ENCODE measurements at regions not wholly inside any gene's neighbourhood (a gene's known extent, or its start where the extent isn't known, plus 50 kb on each side); places are given as distances from the start of the nearest gene placed in this dataset.

DNA sequence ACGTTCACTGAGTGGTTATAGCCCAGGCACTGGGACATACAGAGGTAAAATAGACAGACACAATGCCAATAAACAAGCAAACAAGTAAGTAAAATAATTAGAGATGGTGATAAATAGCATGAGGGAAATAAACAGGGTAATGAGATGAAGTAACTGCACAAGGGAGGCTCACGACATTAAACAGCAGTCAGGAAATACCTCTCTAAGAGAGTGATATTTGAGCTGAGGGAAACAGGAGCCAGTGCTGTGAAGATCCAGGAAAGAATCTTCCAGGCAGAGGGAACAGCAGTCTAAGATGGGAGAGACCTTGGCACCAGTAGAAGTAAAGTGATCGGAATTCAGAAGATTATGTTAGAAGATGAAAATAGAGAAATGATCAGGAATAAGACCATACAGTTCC lies 279.4 kb downstream of the HINT1 start:
- DNase-seq (no peak), ATAC-seq (no peak)
- intact Hi-C loops (cut with DNase I): no loop called here
- Histone ChIP-seq H3K27me3 (ENCODE audit: insufficient read depth in 3 of 3, low read length in 2 of 3) (no peaks in the 10 kb centered on the region), H3K27ac (no peak overlapping the region), H3K36me3 (ENCODE audit: insufficient read depth in 1 of 2, low read depth in 1 of 2) (no peaks in the 10 kb centered on the region), H3K9me3 (no peaks in the 10 kb centered on the region), H3K4me3 (no peak overlapping the region), H3K4me1 (no peaks in the 10 kb centered on the region)
- 32 to 38% (median 35%) methylated on average over 3 of the region's 3 CpGs for WGBS, 3 donors
- TF ChIP-seq, protein P1, sequence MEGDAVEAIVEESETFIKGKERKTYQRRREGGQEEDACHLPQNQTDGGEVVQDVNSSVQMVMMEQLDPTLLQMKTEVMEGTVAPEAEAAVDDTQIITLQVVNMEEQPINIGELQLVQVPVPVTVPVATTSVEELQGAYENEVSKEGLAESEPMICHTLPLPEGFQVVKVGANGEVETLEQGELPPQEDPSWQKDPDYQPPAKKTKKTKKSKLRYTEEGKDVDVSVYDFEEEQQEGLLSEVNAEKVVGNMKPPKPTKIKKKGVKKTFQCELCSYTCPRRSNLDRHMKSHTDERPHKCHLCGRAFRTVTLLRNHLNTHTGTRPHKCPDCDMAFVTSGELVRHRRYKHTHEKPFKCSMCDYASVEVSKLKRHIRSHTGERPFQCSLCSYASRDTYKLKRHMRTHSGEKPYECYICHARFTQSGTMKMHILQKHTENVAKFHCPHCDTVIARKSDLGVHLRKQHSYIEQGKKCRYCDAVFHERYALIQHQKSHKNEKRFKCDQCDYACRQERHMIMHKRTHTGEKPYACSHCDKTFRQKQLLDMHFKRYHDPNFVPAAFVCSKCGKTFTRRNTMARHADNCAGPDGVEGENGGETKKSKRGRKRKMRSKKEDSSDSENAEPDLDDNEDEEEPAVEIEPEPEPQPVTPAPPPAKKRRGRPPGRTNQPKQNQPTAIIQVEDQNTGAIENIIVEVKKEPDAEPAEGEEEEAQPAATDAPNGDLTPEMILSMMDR (IDR thresholded peaks at IDR 0.05): no peak

DNA sequence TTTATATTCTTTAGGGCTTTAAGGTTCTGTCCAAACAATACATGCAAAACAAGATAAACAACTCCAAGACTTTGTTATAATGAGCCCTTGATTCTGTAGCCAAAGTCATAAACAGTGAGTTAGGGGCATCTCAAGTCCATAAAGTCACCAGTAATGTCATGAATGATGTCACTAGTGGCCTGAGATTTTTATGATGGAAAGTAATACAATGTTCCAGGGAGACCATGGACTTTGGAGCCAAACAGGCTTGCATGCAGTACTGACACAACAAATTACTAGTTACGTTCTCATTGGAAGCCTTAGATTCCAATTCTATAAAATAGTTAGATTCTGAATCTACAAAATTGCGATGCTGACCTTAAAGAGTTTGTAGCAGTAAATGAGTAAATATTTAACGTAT lies 280.0 kb downstream of the HINT1 start:
- Histone ChIP-seq H3K27ac (no peak overlapping the region), H3K9me3 (no peaks in the 10 kb centered on the region), H3K36me3 (ENCODE audit: insufficient read depth in 1 of 2, low read depth in 1 of 2) (no peaks in the 10 kb centered on the region), H3K4me3 (no peak overlapping the region), H3K4me1 (no peaks in the 10 kb centered on the region), H3K27me3 (ENCODE audit: insufficient read depth in 3 of 3, low read length in 2 of 3) (no peaks in the 10 kb centered on the region)
- WGBS, 3 donors: 60 to 68% (median 66%) methylated on average over 3 of the region's 3 CpGs
- no peak for ATAC-seq
- DNase-seq: no peak
- TF ChIP-seq, protein P1 (IDR thresholded peaks at IDR 0.05): no peak
- intact Hi-C loops (cut with DNase I): no loop called here

DNA sequence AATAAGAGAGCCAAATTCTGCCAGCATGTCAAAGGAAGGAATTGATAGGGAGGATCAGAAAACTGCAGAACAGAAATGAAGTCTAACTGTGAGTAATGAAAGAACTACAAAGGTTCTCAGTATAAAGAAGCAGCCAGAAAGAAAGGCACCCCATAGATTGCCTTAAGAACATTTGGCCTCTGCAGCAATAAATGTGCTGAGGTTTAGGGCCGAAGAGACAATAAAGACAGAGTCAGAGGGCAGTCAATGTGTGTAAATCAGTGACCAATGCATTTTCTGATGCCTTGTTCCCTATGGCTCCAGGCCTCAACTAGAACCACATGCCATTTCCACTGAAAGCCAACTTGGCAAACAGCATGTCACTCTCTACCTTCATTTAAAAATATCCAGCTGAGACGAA lies 281.0 kb downstream of the HINT1 start:
- Histone ChIP-seq H3K9me3 (no peaks in the 10 kb centered on the region), H3K27me3 (ENCODE audit: insufficient read depth in 3 of 3, low read length in 2 of 3) (no peaks in the 10 kb centered on the region), H3K4me1 (no peaks in the 10 kb centered on the region), H3K36me3 (ENCODE audit: insufficient read depth in 1 of 2, low read depth in 1 of 2) (no peaks in the 10 kb centered on the region), H3K4me3 (no peak overlapping the region), H3K27ac (no peak overlapping the region)
- no peak for ATAC-seq
- intact Hi-C loops (cut with DNase I): no loop called here
- TF ChIP-seq, protein P1 (IDR thresholded peaks at IDR 0.05): no peak
- 27 to 40% (median 30%) methylated on average over 2 of the region's 2 CpGs for WGBS, 3 donors
- no peak for DNase-seq

DNA sequence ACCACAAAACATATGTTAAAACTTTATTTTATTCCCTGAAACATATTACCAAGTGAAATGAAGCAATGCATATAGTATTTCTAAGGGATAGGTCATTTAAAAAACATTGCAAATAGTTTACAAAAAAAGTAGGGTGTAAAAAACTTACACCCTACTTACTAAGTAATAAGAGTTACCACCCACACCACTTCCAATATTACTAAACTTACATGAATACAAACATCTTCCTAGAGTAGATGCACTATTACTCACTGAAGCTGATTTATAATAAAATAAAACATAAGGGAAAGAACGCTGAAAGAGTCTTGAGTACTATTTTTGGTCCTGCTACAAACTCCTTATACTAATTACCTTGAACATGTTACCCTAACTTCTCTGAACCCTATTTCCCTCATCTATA lies 289.4 kb downstream of the HINT1 start:
- Histone ChIP-seq H3K4me1 (no peaks in the 10 kb centered on the region), H3K4me3 (no peak overlapping the region), H3K36me3 (ENCODE audit: insufficient read depth in 1 of 2, low read depth in 1 of 2) (no peaks in the 10 kb centered on the region), H3K9me3 (no peaks in the 10 kb centered on the region), H3K27ac (no peak overlapping the region), H3K27me3 (ENCODE audit: insufficient read depth in 3 of 3, low read length in 2 of 3) (no peaks in the 10 kb centered on the region)
- ATAC-seq (no peak), DNase-seq (no peak)
- intact Hi-C loops (cut with DNase I): no loop called here
- TF ChIP-seq, protein P1 (IDR thresholded peaks at IDR 0.05): no peak
- WGBS, 3 donors: 81 to 87% (median 86%) methylated on average over 1 of the region's 1 CpG

DNA sequence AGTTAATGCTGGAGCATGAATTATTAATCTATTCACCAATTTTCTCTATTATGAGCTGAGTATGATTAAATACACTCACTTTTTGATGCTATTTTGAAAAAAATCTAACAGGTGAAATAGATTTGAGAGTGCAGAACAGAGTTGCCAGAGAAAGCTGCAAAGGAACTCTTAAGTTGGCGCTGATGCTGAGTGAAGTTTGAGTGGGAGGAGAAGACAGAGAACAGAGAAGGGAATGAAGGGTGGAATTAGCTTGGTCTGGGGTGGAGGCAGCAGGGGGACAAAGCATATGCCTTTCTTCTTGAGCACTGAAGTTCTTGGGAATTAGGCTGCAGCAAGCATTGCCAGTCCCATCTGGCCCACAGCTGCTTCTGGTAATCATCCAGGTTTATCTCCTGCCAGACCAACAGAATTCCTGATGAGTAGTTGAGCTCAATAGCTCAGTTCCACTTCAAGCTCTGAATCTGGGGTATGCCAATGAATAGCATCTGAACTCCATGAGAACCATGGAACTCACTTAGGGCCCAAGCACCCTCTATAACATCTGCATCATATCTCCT lies 290.1 kb downstream of the HINT1 start:
- intact Hi-C loops (cut with DNase I): no loop called here
- ATAC-seq: no peak

More for the DNA sequence above, 290.1 kb downstream of the HINT1 start:
- Histone ChIP-seq H3K9me3 (no peaks in the 10 kb centered on the region), H3K4me3 (no peak overlapping the region), H3K36me3 (ENCODE audit: insufficient read depth in 1 of 2, low read depth in 1 of 2) (no peaks in the 10 kb centered on the region), H3K27me3 (ENCODE audit: insufficient read depth in 3 of 3, low read length in 2 of 3) (no peaks in the 10 kb centered on the region), H3K4me1 (no peaks in the 10 kb centered on the region), H3K27ac (no peak overlapping the region)
- TF ChIP-seq, protein P1 (IDR thresholded peaks at IDR 0.05): no peak
- no peak for DNase-seq
- WGBS, 3 donors: 40 to 69% (median 53%) methylated on average over 1 of the region's 1 CpG

Data from psoas muscle (tissue), 7 donors.